BE2C (cell line): ENCODE measurements at regions not wholly inside any gene's neighbourhood (a gene's known extent, or its start where the extent isn't known, plus 50 kb on each side); places are given as distances from the start of the nearest gene placed in this dataset.

ENCODE experiments used
- DNase-seq: peaks from one replicate; pipeline ENCODE4 v3.0.0-alpha.2; 2020
- H3K27me3 ChIP-seq: fragments of 250-450 bp; sonication (Bioruptor Pico); 2 replicates; pipeline ENCODE4 v1.5.1; 2020; ENCODE audit warnings: mild to moderate bottlenecking
- H3K36me3 ChIP-seq: fragments of 250-450 bp; sonication (Bioruptor Pico); 2 replicates; pipeline ENCODE4 v1.5.1; 2020; ENCODE audit warnings: mild to moderate bottlenecking
- H3K4me1 ChIP-seq: fragments of 250-450 bp; sonication (Bioruptor Pico); 2 replicates; pipeline ENCODE4 v1.5.1; 2020
- H3K4me3 ChIP-seq: 2 replicates; pipeline ENCODE4 v1.5.1; 2011; ENCODE audit warnings: low read depth, low read length
- H3K9me3 ChIP-seq: fragments of 250-450 bp; sonication (Bioruptor Pico); 2 replicates; pipeline ENCODE4 v1.5.1; 2020
- CTCF ChIP-seq: IDR thresholded peaks from 2 replicates; pipeline ENCODE4 v1.5.1; 2012; ENCODE audit warnings: mild to moderate bottlenecking, low read depth, low read length

DNA sequence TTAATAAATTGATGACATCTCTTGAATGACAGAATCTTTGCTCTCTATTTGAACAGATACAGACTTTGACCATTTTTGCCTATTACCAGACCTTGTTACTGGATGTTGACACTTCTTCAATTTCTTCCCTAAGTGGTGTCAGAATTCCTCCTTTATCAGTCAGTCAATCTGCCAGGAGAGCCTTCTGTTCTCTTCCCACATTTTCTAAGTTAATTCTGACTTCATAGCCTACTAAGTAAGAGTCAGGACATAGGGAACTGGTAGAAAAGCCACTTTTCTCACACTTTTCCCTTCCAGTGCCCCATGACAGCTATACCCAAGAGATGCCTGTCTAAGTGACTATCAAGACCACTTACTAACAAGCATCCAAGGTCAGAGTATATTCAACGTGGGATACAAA lies 1187.5 kb upstream of the NXPH2 start:
- no peak for TF ChIP-seq CTCF
- DNase-seq, result no peak
- H3K4me1 ChIP-seq, result no peaks in the 10 kb centered on the region
- no peaks in the 10 kb centered on the region for H3K27me3 ChIP-seq
- H3K36me3 ChIP-seq, result no peaks in the 10 kb centered on the region
- no peak overlapping the region for H3K4me3 ChIP-seq
- H3K9me3 ChIP-seq, result no peaks in the 10 kb centered on the region

GRCh38 chr2:139964721-139965440 lies 1184.7 kb upstream of the NXPH2 start:
- no peak for TF ChIP-seq CTCF
- Histone ChIP-seq H3K4me1 (no peaks in the 10 kb centered on the region), H3K4me3 (no peak overlapping the region), H3K9me3 (no peaks in the 10 kb centered on the region), H3K27me3 (no peaks in the 10 kb centered on the region), H3K36me3 (no peaks in the 10 kb centered on the region)
- no peak for DNase-seq

DNA sequence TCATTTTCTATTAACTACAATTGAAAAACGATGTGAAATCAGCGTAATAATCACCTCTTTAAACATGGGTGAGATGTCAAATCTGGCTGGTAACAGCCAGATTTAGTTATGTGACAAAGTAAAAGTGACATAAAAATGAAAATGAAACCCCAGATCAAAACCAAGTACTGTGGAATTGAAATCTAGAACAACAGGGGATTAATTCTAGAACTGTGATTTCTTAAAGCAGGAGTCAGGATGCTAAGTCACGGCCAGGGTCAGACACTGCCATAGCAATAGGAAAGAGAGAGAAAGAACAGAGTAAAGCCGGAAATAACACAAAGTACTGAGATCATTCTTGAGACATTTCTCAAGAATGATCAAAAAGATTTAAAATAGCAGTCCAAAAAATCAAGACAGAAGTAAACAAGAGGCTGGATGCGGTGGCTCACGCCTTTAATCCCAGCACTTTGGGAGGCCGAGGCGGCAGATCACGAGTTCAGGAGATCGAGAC lies 1183.7 kb upstream of the NXPH2 start:
- Histone ChIP-seq H3K36me3 (no peaks in the 10 kb centered on the region), H3K9me3 (no peaks in the 10 kb centered on the region), H3K27me3 (no peaks in the 10 kb centered on the region), H3K4me3 (no peak overlapping the region), H3K4me1 (no peaks in the 10 kb centered on the region)
- no peak for TF ChIP-seq CTCF
- DNase-seq, result no peak

DNA sequence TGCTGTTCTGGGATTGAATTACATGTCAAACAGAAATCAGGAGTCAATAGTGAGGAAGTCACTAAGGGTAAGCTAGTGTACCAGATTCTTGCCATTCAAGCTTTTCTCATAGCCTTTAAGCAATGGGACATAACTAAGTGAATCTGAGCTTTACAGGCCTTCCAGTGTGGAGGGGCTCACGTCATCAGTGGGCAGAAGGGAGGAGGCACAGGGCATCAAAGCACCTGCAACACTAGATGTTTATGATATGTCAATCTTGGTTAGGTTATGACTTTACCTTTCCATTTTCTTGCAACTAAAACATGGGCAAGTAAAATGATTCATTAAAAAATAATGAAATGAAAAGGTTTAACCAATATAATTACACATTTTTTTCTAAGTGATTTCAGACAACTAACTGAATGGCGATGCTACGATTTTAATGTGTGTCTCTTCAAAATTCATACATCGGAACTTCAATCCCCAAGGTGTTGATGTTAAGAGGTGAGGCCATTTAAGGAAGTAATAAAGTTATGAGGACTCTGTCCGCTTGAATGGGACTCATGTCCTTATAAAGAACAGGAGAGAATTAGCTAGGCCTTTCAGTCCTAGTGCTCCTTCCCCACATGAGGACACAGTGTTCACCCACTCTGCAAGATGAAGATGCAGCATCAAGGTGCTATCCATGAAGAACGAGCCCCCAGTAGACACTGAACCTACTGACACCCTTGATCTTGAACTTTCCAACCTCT lies 1169.2 kb upstream of the NXPH2 start:
- no peak overlapping the region for H3K4me3 ChIP-seq
- no peaks in the 10 kb centered on the region for H3K9me3 ChIP-seq
- DNase-seq, result no peak
- H3K36me3 ChIP-seq, result no peaks in the 10 kb centered on the region
- H3K4me1 ChIP-seq, result no peaks in the 10 kb centered on the region
- no peaks in the 10 kb centered on the region for H3K27me3 ChIP-seq
- TF ChIP-seq CTCF, result no peak

- H3K4me3 ChIP-seq, result no peak overlapping the region
- no peak for DNase-seq
- no peaks in the 10 kb centered on the region for H3K27me3 ChIP-seq
- peak; percentile 30 for TF ChIP-seq CTCF
- no peaks in the 10 kb centered on the region for H3K4me1 ChIP-seq
- H3K36me3 ChIP-seq, result no peaks in the 10 kb centered on the region
- H3K9me3 ChIP-seq, result no peaks in the 10 kb centered on the region
Observed at GRCh38 chr2:139946690-139947089, 1166.5 kb upstream of the NXPH2 start.

GRCh38 chr2:139940686-139941085 lies 1160.5 kb upstream of the NXPH2 start:
- H3K27me3 ChIP-seq, result no peaks in the 10 kb centered on the region
- no peak for TF ChIP-seq CTCF

More at GRCh38 chr2:139940686-139941085, 1160.5 kb upstream of the NXPH2 start:
- H3K4me3 ChIP-seq, result no peak overlapping the region
- no peaks in the 10 kb centered on the region for H3K4me1 ChIP-seq
- DNase-seq, result no peak
- H3K36me3 ChIP-seq, result no peaks in the 10 kb centered on the region
- H3K9me3 ChIP-seq, result no peaks in the 10 kb centered on the region
